Keratinocyte (primary cell): ENCODE measurements at regions not wholly inside any gene's neighbourhood (a gene's known extent, or its start where the extent isn't known, plus 50 kb on each side); places are given as distances from the start of the nearest gene placed in this dataset.
A peak's percentile ranks its signal among the peaks of the same experiment; 100 is the strongest.

Experiments used
- DNase-seq: peaks from one replicate; pipeline ENCODE4 v3.0.0-alpha.2; 2011; ENCODE audit warnings: low read depth, missing footprints, low spot score
- FAIRE-seq: peaks from 2 replicates; lab custom pipeline; 2011; peaks lifted over from hg19 to GRCh38; lab: Jason Lieb, UNC
- H2AFZ ChIP-seq: 2 replicates; pipeline ENCODE4 v1.6.0; 2012; ENCODE audit warnings: low read length, control low read depth, inconsistent platforms; ENCODE audit not compliant: control insufficient read depth
- H3K27ac ChIP-seq: 2 replicates; pipeline ENCODE4 v1.5.1; 2011; ENCODE audit warnings: low read length; ENCODE audit not compliant: control insufficient read depth, insufficient read depth
- H3K27me3 ChIP-seq: 3 replicates; pipeline ENCODE4 v1.6.0; 2011; ENCODE audit warnings: low read length; ENCODE audit not compliant: control insufficient read depth, insufficient read depth; ENCODE audit errors: extremely low read depth
- H3K36me3 ChIP-seq, 2 experiments: 2 replicates in 1 of 2; 3 replicates in 1 of 2; pipeline ENCODE4 v1.5.1; 2011; ENCODE audit warnings: low read length in 2 of 2, mild to moderate bottlenecking in 1 of 2; ENCODE audit not compliant: control insufficient read depth in 2 of 2, insufficient read depth in 2 of 2; ENCODE audit errors: extremely low read depth in 1 of 2
- H3K4me1 ChIP-seq: 3 replicates; pipeline ENCODE4 v1.5.1; 2011; ENCODE audit warnings: low read length; ENCODE audit not compliant: control insufficient read depth, insufficient read depth; ENCODE audit errors: extremely low read depth
- H3K4me2 ChIP-seq: 3 replicates; pipeline ENCODE4 v1.6.0; 2011; ENCODE audit warnings: low read depth, low read length; ENCODE audit not compliant: control insufficient read depth, insufficient read depth; ENCODE audit errors: extremely low read depth
- H3K4me3 ChIP-seq, 3 experiments: fragments of 200-600 bp in 1 of 3; sonication (generic) in 1 of 3; 2 replicates in 2 of 3; 3 replicates in 1 of 3; pipeline ENCODE4 v1.5.1; 2011 to 2016; ENCODE audit warnings: low read length in 3 of 3, mild to moderate bottlenecking in 3 of 3, control low read depth in 2 of 3, inconsistent platforms in 1 of 3, low read depth in 1 of 3, mixed read lengths in 1 of 3, mixed run types in 1 of 3, moderate library complexity in 1 of 3; ENCODE audit not compliant: control insufficient read depth in 2 of 3, insufficient read depth in 2 of 3; ENCODE audit errors: extremely low read depth in 1 of 3
- H3K79me2 ChIP-seq: 2 replicates; pipeline ENCODE4 v1.6.0; 2012; ENCODE audit warnings: low read length; ENCODE audit not compliant: control insufficient read depth, insufficient read depth
- H3K9ac ChIP-seq: 3 replicates; pipeline ENCODE4 v1.6.0; 2011; ENCODE audit warnings: low read length; ENCODE audit not compliant: control insufficient read depth, insufficient read depth; ENCODE audit errors: extremely low read depth
- H3K9me1 ChIP-seq: 3 replicates; pipeline ENCODE4 v1.6.0; 2011; ENCODE audit warnings: low read length; ENCODE audit not compliant: control insufficient read depth, insufficient read depth; ENCODE audit errors: extremely low read depth
- H3K9me3 ChIP-seq: 2 replicates; pipeline ENCODE4 v1.5.1; 2012; ENCODE audit warnings: low read depth, low read length; ENCODE audit not compliant: control insufficient read depth
- H4K20me1 ChIP-seq: 3 replicates; pipeline ENCODE4 v1.6.0; 2011; ENCODE audit warnings: low read length; ENCODE audit not compliant: control insufficient read depth, insufficient read depth; ENCODE audit errors: extremely low read depth
- CTCF ChIP-seq, 3 experiments: IDR thresholded peaks in 1 of 3; conservative IDR thresholded peaks in 1 of 3; optimal IDR thresholded peaks in 1 of 3; 2 replicates in 2 of 3; 3 replicates in 1 of 3; pipeline versions ENCODE3 to v1.5.1; 2011; ENCODE audit warnings: low read length in 3 of 3, mild to moderate bottlenecking in 3 of 3, moderate library complexity in 2 of 3, control low read depth in 1 of 3, inconsistent platforms in 1 of 3; ENCODE audit not compliant: insufficient read depth in 2 of 3; ENCODE audit errors: extremely low read depth in 1 of 3
- EZH2 ChIP-seq: IDR thresholded peaks from one replicate; pipeline ENCODE4 v1.6.1; 2012; ENCODE audit warnings: inconsistent platforms, mild to moderate bottlenecking, low read length, moderate library complexity
- dilution Hi-C: fragments of 300-500 bp; cut with MboI; formaldehyde crosslinking; loops from one replicate; pipeline ENCODE4 v1.7.0; 2020; ENCODE audit warnings: low sequenced_read_pairs; ENCODE audit not compliant: extremely low pct_ligation_motif_present

GRCh38 chr6:140777780-140778179 lies 1354.9 kb upstream of the GJE1 start:
- FAIRE-seq (no peak), DNase-seq (no peak)
- dilution Hi-C loops = no loop called here
- no peaks in the 10 kb centered on the region for H3K79me2 ChIP-seq
- H3K9ac ChIP-seq = no peak overlapping the region
- TF ChIP-seq EZH2 (no peak), CTCF (optimal IDR thresholded peaks at IDR 0.05 in 1 of 3, IDR thresholded peaks at IDR 0.05 in 1 of 3, conservative IDR thresholded peaks at IDR 0.05 in 1 of 3; ENCODE audit: extremely low read depth in 1 of 3, insufficient read depth in 2 of 3, low read length in 3 of 3) (no peak)
- H3K36me3 ChIP-seq = no peaks in the 10 kb centered on the region
- H3K4me3 ChIP-seq = no peak overlapping the region
- H3K9me1 ChIP-seq = no peaks in the 10 kb centered on the region
- H3K4me2 ChIP-seq = no peak overlapping the region
- H3K4me1 ChIP-seq = peaks cover 16% of the 10 kb centered on the region
- H3K27ac ChIP-seq = no peak overlapping the region
- H3K27me3 ChIP-seq = no peaks in the 10 kb centered on the region
- no peak overlapping the region for H2AFZ ChIP-seq
- no peaks in the 10 kb centered on the region for H4K20me1 ChIP-seq
- no peaks in the 10 kb centered on the region for H3K9me3 ChIP-seq

- TF ChIP-seq EZH2 (no peak), CTCF (optimal IDR thresholded peaks at IDR 0.05 in 1 of 3, IDR thresholded peaks at IDR 0.05 in 1 of 3, conservative IDR thresholded peaks at IDR 0.05 in 1 of 3; ENCODE audit: extremely low read depth in 1 of 3, insufficient read depth in 2 of 3, low read length in 3 of 3) (no peak)
- DNase-seq (no peak), FAIRE-seq (peak; percentile 36)
- no peak overlapping the region for H3K27ac ChIP-seq
- H2AFZ ChIP-seq = no peak overlapping the region
- no peak overlapping the region for H3K9ac ChIP-seq
- H3K9me1 ChIP-seq = no peaks in the 10 kb centered on the region
- H3K9me3 ChIP-seq = peaks cover 3% of the 10 kb centered on the region
- no peaks in the 10 kb centered on the region for H4K20me1 ChIP-seq
- peaks cover 16% of the 10 kb centered on the region for H3K4me1 ChIP-seq
- H3K36me3 ChIP-seq = no peaks in the 10 kb centered on the region
- H3K27me3 ChIP-seq = no peaks in the 10 kb centered on the region
- H3K79me2 ChIP-seq = no peaks in the 10 kb centered on the region
- H3K4me3 ChIP-seq = no peak overlapping the region
- no peak overlapping the region for H3K4me2 ChIP-seq
- dilution Hi-C loops = no loop called here
Measured at GRCh38 chr6:140775061-140775460, 1357.7 kb upstream of the GJE1 start.
